ENCODE measurements at regions not wholly inside any gene's neighbourhood (a gene's known extent, or its start where the extent isn't known, plus 50 kb on each side); places are given as distances from the start of the nearest gene placed in this dataset.

GRCh38 chr1:59126366-59126765, 170.5 kb upstream of the FGGY start:
- no peak for TF ChIP-seq CTCF (IDR thresholded peaks at IDR 0.05)

DNA sequence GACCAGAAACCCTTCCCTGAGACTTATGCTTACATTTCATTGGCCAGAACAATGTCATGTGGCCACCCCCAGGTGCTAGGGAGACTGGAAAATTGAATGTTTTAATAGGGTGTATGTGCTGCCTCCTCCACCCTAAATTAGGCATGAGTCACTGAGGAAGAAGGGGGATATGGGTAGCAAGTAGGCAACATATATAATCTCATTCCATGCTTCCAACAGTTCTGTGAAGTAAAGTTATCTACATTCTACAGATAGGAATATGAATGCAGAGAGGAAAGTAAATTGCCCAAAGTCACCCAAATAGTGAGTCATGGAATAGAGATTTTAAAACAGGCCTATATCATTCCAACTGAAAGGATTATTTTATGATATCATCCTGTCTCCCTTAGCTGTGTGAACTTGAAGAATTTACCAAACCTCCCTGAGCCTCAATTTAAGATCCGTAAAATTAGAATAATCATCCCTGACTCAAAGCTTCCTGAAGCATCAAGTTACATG, 168.6 kb upstream of the FGGY start:
- no peak for TF ChIP-seq CTCF (IDR thresholded peaks at IDR 0.05)

- no peak for TF ChIP-seq CTCF (IDR thresholded peaks at IDR 0.05)
These were observed 168.1 kb upstream of the FGGY start for GRCh38 chr1:59128784-59129227.

GRCh38 chr1:59132295-59132694, 164.6 kb upstream of the FGGY start:
- no peak for TF ChIP-seq CTCF (IDR thresholded peaks at IDR 0.05)

GRCh38 chr1:59133997-59134396, 162.9 kb upstream of the FGGY start:
- TF ChIP-seq CTCF (IDR thresholded peaks at IDR 0.05): no peak

DNA sequence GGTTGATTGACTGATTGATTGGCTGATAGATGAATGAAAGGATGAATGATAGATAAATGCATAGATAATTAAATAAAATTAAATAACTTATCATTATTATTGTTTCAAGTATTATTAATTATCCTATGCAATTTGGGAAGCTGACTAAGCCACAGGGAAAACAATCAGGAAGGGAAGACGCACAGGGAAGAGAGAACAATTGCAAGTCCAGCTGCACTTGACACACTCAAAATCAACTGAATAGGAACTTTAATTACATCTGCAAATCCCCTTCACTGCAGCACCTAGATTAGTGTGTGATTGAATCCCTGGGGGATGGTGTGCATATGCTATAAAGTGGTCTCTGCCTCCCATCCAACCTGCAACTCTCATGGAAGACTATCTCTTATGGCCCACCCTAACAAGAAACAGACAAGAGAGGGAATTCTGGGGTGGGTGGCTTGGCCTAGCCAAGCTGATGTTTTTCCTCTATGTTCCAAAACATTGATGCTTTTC, 161.1 kb upstream of the FGGY start:
- no peak for TF ChIP-seq CTCF (IDR thresholded peaks at IDR 0.05)

DNA sequence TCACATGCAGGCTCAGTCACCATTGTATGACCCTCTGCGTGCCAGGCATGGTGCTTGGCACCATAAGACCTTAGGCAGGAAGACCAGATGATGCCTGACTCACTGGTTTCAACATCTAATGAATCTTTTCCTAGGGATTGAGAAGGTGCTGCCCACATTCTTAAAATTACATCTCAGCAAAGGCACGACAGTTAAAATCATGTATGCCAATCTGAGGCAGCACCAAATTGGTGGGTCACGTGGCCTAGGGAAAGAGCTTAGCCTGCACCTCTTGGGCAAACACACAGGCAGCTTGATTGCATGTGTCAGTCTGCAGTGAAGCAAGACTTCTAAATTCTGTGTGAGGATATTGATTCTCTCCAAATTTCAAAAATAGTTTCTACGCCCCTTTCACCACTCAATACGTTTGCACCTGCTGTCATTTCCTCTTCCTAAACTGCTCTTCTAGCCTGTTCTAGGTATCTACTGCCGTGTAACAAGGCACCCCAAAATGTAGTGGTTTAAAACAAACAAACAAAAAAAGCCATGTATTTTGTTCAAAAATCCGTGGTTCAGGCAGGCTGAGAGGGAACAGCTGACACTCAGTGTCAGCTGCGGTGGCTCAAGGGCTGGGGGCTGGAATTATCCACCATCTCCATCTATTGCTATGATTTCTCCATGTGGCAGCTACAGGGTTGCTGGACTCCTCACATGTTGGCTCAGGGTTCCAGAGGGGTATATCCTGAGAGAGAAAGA, 160.2 kb upstream of the FGGY start:
- TF ChIP-seq CTCF (IDR thresholded peaks at IDR 0.05): no peak
